Germinal center (tissue), 1 donor: ENCODE measurements at regions not wholly inside any gene's neighbourhood (a gene's known extent, or its start where the extent isn't known, plus 50 kb on each side); places are given as distances from the start of the nearest gene placed in this dataset.

Experiments used
- DNase-seq: peaks from one replicate; pipeline ENCODE4 v3.0.0; 2012; ENCODE audit warnings: mixed read lengths, low spot score

DNA sequence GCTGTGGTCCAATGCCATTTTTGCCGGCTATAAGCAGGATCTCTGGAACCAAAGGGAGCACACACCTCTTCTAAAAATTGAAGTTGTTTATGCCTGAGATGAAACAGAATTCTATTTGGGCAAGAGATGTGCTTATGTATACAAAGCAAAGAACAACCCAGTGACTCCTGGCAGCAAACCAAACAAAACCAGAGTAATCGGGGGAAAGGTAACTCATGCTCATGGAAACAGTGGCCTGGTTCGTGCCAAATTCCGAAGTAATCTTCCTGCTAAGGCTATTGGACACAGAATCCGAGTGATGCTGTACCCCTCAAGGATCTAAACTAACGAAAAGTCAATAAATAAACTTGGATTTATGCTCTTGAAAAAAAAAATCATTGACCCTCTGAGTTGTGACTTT, 178.7 kb downstream of the CEMIP2 start:
- no peak for DNase-seq

DNA sequence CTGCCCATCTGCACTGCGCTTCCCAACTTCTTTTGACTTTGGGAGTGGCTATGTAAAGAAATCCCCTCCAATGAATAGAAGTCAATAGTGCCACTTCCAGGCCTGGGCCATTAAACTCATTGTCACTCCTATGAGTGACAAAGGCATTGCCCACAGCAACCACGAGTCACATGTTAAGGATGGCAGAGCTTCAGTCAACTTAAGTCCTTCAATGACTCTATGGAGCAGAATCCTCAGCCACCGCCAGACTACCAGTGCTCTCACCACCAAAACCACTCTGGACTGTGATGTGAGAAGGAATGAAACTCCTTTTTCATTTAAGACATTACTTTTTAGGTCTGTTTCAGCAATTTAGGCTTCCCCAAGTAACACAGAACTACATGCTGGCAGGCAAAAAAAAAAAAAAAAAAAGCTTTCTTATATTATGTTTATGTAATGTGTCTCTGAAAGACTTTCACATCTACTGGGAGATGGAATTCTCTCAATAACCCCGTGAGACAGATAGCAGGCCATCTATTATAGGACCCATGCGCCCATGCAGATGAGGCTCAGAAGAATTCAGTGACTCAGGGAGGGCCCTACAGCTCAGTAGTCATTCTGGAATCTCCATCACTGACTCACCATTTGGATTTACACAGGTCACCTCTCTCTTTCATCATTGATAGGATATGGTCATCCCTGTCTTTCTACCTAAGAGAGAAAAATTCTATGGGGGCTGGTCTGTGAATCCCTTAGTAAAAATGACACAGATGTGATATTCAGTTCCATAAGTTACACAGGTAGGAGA, 180.5 kb downstream of the CEMIP2 start:
- no peak for DNase-seq

DNA sequence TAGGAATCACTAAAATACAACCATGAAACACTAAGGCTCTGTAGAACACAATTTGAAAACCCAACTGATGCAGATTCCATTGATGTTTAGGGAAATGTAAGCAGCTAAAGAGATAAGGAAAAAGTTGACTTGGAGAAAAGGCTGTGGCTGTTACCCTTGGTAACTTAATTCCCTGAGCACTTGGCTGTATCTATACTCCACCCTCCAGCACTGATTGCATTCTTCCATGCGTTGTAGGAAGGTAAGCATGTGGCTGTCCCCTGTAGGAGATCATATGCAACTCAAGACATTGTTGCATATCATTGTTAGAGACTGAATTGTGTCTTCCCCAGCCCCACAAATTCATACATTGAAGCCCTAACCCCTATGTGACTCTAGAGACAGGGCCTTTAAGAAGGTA, 184.5 kb downstream of the CEMIP2 start:
- DNase-seq: no peak

DNA sequence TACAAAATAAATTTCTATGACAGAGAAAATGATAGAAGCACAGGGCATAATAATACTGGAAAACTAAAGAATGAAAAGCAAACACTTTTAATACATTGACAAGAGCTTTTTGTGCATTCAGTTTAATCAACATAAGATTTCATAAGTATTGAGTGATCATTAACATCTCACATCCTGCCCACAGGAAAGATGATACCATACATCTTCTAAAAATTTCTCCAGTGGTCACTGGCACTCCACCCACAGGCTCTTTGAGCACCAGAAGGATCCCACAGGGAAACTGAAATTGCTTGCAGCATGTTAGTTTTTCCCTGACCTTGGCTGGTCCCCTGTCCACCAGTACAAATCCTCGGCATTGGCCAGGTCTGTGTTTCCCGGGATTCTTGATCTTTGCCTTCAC, 186.0 kb downstream of the CEMIP2 start:
- DNase-seq: no peak

DNA sequence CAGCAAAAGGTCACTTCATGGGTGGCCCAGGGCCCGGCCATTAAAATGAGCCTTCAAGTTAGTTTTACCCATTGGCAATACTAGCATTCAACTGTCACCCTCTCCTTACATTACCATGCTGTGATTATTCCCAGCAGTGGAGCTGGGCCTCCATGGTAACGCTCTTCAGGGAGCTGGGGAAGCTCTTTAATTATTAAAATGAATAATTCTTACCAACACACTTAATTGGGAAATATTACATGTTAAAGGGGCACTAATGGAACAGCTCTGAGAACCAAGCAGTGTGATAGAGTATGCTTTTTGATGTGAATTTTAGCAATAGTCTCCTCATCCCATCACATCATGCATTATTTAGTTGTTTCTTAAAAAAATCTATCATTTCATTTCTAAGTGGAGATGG, 187.2 kb downstream of the CEMIP2 start:
- no peak for DNase-seq

DNA sequence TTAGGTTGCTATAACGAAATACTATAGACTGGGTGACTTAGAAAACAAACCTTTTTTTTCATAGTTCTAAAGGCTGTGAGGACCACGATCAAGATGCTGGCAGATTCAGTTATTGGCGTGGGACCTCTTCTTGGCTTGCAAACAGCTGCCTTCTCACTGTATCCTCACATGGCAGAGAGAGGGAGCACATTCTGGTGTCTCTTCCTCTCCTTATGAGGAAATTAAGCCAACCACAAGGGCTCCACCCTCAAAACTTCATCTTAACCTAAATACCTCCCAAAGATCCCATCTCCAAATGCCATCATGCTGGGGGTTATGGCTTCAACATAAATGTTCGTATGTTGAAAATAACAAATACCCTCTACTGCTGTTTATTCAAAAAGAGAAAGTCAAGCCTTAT, 197.1 kb downstream of the CEMIP2 start:
- no peak for DNase-seq

DNA sequence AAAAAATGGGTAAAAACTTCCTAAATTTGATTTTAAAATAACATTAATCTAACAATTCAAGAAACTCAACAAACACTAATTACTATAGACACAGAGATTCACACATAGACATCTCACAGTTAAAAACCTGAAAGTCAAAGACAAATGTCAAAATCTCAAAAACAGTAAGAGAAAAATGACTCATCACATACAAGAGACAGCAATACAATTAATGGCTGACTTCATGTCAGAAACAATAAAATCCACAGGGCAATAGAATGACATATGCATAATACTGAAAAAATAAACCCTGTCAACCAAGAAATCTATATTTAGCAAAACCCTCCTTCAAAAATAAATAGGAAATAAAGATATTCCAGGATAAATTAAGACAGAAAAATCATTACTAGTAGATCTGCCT, 200.4 kb downstream of the CEMIP2 start:
- no peak for DNase-seq

DNA sequence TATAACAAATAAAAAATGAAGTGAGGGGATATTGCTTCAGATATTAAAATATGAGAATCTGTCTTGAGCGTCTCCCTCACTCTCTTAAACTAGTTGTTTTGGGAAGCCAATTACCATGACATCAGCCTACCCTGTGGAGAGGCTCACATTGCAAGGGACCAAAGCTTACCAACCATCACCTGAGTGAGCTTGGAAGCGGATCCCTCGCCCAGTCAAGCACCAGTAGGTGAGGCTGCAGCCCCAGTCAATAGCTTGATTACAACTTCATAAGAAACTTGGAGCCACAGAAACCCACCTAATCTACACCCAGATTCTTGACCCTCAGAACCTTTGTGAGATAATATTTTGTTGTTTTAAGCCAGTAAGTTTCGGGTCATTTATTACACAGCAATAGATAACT, 206.2 kb downstream of the CEMIP2 start:
- no peak for DNase-seq

DNA sequence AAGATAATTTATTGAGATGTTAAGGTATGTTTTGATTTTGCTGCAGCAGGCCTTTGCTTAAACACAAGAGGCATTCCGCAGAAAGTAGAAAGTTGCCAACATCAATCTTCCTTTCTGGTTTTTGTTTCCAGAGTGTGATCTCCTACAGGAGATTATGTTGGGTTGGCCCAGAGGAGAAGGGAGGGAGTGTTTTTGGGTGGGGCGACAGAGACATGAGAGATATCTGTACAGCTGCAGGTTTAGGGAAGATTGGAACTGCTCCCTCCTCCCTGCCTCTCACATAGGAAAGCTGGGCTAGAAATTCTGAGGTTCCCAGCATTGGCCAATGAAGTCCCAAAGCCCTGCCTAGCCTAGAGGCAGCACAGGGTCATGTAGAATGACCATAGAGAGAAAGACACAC, 211.0 kb downstream of the CEMIP2 start:
- DNase-seq: no peak

DNA sequence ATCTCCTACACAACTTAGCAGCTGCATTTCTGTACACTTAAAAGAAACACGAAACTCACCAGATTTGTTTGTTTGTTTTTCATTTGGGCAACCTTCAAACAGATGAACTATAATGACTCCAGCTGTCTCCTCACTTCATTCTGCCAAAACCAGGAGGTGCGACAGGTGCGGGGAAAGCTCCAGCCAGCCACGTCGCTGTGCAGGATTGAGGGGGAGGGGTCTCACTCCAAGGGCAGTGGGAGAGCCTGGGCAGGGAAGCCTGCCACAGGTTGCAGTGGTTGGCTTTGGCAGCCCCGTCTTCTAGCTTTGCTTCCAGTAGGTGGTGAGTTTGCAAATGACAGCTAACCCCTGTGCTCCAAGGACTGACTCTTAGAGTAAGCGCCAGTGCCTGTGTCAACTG, 215.8 kb downstream of the CEMIP2 start:
- DNase-seq: no peak

DNA sequence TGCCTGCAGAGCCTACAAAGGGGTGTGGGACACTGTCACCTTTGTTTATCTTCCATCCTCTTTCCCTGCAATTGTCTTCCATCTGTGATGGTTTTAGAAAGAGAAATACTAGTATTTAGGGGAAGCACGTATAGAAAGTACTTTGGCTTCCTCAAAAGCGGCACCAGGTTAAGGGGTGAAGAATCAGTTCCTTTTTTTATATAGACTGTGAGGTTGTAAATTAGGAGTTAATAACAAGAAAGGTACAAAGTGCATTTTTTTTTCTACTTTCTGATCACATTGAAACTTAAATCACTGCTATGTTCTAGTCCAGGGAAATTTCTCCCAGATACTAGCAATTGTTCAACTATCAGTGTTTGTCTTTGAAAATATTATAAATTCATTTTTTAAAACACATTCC, 219.3 kb downstream of the CEMIP2 start:
- DNase-seq: peak; percentile 27

DNA sequence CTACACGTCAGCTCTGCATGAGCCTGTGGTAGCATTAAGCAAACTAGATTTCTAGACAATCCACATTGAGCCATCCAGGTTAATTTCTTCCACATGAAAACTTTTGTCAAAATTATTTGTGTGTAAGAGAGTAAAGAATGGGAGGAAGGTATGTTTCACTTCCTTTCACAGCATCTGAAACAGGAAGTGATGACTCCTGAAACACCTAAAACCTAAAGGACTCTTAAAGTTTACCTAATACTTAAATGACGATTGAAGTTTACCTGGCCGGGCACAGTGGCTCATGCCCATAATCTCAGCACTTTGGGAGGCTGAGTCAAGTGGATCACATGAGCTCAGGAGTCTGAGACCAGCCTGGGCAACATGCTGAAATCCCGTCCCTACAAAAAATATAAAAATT, 223.8 kb downstream of the CEMIP2 start:
- peak; percentile 10 for DNase-seq

DNA sequence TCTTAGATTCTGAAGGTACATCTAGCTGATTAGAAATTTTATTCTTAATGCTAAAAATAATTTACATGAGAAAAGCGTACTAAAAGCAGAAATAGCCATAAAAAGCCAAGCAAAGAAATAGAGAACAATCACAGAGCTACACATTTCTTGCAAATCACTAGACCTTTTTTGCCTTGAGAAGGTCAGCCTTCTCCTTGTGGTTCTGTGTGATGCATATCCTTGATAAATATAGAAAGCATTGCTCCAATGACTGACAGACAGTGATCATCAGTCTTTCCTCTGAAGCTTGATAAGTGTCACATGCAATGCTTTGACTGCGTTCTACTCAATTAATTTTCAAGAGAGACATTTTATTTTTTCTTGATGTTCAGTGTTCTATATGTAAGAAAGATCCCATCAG, 226.9 kb downstream of the CEMIP2 start:
- DNase-seq: no peak

DNA sequence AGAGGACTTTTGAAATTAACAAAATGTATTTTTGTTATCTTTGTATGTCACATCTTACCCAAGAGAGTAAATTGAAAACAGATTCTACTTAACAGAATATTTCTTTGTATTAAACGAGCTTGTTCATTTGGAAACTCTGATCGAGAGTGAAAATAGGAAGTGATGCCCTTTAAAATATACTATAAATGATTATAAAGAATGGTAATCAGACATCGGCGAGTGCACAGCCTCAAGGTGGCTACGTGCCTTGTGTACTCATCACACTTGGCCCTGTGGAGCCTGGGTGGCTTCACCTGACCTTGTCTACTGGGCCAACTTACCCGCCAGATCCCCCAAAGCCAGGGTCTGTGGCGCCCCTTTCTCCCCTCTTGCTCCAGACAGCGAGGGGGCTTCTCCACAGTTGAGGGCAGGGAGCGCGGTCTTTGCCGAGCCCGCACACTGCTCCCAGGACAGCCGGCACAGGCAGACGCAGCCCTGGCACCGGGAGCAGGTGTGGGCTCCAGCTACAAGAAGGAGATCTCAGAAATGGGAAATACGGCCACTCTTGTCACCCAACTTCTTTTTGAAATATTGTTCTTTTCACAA, 243.2 kb downstream of the CEMIP2 start:
- no peak for DNase-seq

DNA sequence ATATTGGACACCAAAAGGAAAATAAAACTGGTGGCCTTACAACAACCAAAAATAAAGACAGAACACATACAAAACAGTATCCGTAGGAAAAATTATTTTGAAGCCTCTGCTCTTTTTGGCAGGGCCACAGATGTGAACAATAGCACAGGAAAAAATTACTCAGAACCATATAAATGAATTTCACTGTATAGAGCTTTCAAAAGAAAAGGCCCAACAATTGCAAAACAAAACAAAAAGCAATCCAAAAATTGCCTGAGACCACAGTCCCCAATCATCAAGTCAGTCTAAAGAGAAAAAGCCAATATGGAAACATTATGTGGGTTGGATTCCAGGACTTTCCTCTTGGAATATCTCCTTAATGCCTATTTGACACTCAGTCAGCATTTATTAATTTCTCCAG, 243.8 kb downstream of the CEMIP2 start:
- DNase-seq: no peak

DNA sequence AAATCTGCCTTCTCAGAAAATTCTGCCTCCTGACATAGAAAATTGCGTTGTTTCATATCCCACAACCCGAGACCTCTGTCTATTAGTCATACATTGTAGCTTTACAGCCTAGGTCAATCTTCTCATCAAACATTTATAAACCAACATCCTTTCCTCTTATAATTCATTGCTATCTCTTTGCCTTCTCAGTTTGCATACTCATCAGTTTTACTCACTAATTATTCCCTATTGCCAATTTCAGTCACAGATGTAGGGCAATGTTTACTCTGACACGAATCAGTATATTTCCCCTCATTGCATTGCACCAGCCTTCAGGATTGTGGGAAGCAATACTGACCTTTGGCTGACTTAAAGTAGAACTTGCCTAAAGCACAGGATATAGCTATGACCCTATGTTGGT, 247.2 kb downstream of the CEMIP2 start:
- no peak for DNase-seq

DNA sequence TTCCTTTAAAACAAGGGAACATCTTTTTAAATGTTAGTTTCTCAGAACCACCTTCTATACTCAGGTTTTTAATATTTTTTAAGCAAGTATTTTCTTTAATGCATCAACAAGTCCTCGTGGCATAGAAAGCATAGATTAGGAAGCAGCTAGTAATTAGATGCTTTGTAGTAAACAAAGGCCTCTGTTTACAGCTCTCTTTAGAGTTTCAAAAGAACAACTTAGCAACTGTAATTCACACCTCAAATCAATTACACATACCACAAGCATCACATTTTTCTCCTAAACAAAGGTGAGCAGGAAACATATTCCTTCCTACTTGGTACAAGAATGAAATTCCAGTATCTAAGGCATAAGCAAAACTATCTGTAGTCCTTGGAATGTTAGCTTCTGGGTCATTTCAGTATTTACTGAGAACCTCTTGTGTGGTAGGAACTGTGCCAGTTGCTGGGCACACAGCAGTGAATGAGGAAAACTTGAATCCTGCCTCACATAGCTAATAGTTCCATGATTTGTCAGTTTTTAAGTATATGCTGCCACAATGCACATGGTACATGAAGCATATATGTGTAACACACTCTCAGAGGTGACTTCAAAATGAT, 249.1 kb downstream of the CEMIP2 start:
- no peak for DNase-seq

DNA sequence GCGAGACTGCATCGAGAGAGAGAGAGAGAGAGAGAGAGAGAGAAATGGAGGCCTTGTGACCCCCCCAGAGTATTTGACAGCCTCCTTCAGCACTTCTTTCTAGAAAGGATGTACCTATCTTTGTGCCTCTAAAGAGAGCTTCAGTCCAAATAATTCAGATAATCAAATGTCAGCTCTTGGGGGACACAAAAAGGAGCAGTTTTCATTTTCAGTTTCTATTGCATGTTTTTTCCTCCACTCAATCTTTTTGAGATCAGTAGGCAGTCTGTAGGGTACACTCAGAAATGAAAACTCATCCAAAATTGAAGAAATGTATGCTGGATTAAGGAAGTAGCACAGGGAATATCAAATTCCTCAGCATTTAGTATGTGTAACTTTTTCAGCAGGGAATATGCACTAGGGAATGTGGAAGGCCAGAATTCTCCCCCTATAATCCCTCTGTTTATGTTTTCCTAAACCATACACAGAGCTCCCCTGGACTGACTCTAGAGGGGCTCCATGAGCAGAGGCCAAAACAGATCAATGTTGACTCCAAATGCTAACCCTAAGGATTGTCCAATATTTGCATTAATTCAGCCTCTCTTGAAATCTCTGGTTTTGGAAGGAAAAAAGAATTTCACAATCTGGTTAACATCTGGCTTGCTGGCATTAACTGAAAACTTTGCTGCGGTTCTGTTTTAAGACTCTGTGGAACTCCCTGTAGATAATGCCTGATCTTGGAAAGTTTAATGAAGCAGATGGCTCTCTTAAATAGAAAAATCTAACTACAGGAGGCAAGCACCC, 250.1 kb downstream of the CEMIP2 start:
- DNase-seq: no peak

DNA sequence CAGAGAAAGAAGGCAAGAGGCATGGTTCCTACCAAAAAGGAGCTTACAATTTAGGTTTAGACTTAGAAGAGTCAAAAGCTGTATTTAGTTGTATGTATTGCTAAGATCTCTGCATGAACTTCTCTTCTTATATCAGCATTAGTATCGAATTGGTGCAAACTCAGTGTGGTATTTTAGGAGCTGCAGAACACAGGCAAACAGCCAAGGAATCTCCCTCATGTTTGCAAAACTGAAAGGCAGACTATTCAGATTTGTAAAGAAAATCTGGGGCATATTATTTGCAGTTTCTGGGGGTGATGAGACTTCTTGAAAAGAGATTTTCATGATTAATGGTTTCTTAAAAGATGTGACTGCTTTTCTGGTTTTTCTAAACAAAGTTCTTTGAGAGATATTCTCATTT, 252.7 kb downstream of the CEMIP2 start:
- DNase-seq: no peak

DNA sequence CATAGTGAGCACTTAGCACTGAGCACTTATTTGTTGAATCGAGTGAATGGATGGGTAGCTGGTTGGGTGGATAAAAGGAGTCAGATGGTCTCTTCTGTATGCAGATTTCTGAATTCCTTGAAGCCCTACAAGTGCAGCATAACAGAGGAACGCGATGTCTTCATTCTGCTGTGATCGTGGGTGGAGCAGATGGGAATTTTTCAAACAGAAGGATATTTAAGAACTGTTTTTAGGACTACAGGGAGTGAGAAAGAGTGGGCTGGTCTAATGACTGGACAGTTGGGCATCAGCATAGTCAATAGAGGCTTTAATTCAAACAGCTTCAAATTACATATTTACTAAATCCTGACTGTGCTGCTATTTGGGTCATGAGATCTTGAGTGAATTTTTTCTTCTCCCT, 253.2 kb downstream of the CEMIP2 start:
- DNase-seq: no peak

DNA sequence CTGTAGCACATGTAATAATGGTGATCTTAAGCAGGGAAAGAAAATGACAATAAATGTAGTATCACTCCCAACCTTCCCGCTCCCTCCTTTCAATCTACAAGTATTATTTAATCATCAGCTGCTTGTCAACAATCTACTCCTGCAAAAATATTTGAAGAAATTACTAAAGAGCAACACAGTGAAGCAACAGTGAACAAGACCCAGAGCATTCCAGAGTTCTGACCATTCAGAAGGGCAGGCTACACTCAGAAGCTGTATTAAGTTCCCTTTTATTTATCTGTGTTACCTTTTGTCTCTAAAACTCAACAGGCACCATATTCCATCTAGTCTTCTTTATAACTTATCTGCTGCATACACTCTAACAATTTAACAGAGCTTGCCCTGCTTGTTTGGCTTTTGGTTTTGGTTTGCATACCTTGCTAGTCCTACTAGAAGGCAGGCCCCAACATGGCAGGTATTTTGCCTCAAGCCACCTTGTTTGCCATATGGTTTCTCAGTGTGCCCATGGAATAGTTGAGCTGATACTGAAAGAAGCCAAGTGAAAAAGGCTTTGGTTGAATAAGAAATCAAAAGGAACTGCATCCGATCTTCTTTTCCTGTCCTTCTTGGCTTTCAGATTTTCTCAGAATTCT, 253.9 kb downstream of the CEMIP2 start:
- DNase-seq: no peak

DNA sequence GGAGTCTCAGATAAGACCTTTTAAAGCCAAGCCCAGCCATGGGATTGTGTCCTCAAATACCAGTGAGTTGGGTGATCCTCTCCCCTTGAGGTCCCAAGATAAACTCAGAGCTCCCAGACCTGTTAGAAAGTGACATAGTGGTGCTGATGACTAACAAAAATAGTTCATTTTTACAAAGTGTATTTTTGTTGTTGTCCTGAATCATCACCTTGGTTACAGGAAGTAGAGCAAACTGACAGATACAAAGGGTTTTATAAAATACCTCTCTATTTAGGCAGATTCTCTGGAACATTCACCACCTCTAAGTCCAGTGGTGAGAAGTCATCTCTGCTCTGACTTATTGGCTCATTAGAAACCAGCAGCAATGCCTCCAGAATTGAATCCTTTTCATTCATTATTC, 259.3 kb downstream of the CEMIP2 start:
- no peak for DNase-seq
